Vagina (tissue), 2 donors: ENCODE measurements at regions not wholly inside any gene's neighbourhood (a gene's known extent, or its start where the extent isn't known, plus 50 kb on each side); places are given as distances from the start of the nearest gene placed in this dataset.

Experiments
- DNase-seq, 2 donors: peaks; one replicate each; pipeline ENCODE4 v3.0.0-alpha.2; 2017; ENCODE audit errors: extremely low spot score in 2 of 2
- H3K27ac ChIP-seq: fragments of 200-600 bp; sonication (generic); one replicate; pipeline ENCODE4 v1.5.1; 2019
- H3K27me3 ChIP-seq: fragments of 200-600 bp; sonication (generic); one replicate; pipeline ENCODE4 v1.5.1; 2019
- H3K36me3 ChIP-seq, 2 donors: fragments of 200-600 bp; sonication (generic); one replicate each; pipeline ENCODE4 v1.5.1; 2017 to 2019
- H3K4me1 ChIP-seq: fragments of 200-600 bp; sonication (generic); one replicate; pipeline ENCODE4 v1.5.1; 2019
- H3K4me3 ChIP-seq, 2 donors: fragments of 200-600 bp; sonication (generic); 1 replicate in 1 of 2; 2 replicates in 1 of 2; pipeline ENCODE4 v1.5.1; 2016 to 2019
- H3K9me3 ChIP-seq: fragments of 200-600 bp; sonication (generic); one replicate; pipeline ENCODE4 v1.5.1; 2019
- POLR2A ChIP-seq, 2 donors: fragments of 450-650 bp; IDR thresholded peaks; one replicate each; pipeline ENCODE4 v1.6.1; 2017; ENCODE audit warnings: antibody characterized with exemption in 2 of 2, mild to moderate bottlenecking in 2 of 2, moderate library complexity in 2 of 2
- POLR2AphosphoS5 ChIP-seq, 2 donors: sonication (generic); formaldehyde crosslinking; IDR thresholded peaks; one replicate each; pipeline ENCODE4 v1.9.0; 2017; ENCODE audit warnings: antibody characterized with exemption in 2 of 2, mild to moderate bottlenecking in 2 of 2, low read depth in 1 of 2; ENCODE audit not compliant: insufficient read depth in 1 of 2
- intact Hi-C: fragments of 100-400 bp; cut with DNase I; formaldehyde crosslinking; loops from one replicate; pipeline ENCODE4 v1.15.1; 2023
- TF ChIP-seq, protein P1 (sequence below), 3 experiments: fragments of 450-650 bp in 2 of 3; fragments of 200-600 bp in 1 of 3; sonication (generic) in 1 of 3; IDR thresholded peaks; one replicate each; pipeline ENCODE4 v1.5.1; 2017 to 2019; ENCODE audit warnings: antibody characterized with exemption in 3 of 3, mild to moderate bottlenecking in 2 of 3, moderate library complexity in 2 of 3

DNA sequence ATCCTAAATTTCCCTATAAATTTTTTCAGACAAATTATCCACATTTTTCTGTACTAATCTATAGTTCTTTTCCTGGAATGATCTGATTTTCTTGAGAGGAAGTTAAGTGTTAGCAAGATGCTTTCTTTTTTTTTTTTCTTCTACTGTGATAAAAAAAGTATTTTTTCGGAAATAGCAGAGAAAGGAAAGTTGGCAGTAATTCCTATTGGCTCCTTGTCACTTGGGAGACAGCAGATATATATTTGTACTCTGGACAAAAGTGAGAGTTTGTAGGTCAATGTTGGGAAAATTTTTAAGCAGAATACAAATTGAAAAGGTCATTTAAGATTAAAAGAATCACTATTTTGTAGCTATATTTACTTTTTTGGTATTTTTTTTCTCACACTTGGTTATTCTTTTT is 635.7 kb upstream of the NRXN1 start:
- intact Hi-C loops, result no loop called here
- no peak for DNase-seq
- TF ChIP-seq POLR2A (IDR thresholded peaks at IDR 0.05) (no peak), POLR2AphosphoS5 (IDR thresholded peaks at IDR 0.05; ENCODE audit: insufficient read depth in 1 of 2, low read depth in 1 of 2) (no peak)
- TF ChIP-seq, protein P1, sequence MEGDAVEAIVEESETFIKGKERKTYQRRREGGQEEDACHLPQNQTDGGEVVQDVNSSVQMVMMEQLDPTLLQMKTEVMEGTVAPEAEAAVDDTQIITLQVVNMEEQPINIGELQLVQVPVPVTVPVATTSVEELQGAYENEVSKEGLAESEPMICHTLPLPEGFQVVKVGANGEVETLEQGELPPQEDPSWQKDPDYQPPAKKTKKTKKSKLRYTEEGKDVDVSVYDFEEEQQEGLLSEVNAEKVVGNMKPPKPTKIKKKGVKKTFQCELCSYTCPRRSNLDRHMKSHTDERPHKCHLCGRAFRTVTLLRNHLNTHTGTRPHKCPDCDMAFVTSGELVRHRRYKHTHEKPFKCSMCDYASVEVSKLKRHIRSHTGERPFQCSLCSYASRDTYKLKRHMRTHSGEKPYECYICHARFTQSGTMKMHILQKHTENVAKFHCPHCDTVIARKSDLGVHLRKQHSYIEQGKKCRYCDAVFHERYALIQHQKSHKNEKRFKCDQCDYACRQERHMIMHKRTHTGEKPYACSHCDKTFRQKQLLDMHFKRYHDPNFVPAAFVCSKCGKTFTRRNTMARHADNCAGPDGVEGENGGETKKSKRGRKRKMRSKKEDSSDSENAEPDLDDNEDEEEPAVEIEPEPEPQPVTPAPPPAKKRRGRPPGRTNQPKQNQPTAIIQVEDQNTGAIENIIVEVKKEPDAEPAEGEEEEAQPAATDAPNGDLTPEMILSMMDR (IDR thresholded peaks at IDR 0.05), result no peak
- H3K27ac ChIP-seq, result no peak overlapping the region
- H3K36me3 ChIP-seq, result no peaks in the 10 kb centered on the region
- no peak overlapping the region for H3K4me3 ChIP-seq
- no peaks in the 10 kb centered on the region for H3K27me3 ChIP-seq
- no peaks in the 10 kb centered on the region for H3K9me3 ChIP-seq
- no peaks in the 10 kb centered on the region for H3K4me1 ChIP-seq

DNA sequence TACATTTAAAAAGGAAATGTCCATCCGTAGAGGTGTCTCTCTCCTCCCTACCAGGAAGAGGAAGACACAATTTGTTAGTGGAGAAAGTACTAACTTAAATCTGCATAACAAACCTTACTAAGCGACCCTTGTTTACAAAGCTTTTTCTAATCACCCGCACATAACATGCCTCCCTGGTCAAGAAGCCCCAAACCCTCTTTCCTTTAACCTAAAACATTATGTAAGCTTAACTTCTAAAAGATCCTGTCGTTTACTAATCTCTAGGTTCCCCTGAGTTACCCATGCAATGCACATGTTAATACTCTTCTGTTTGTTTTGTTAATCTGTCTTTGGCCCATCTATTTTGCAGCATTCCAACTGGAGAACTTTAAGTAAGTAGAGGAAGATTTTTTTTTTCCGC is 630.3 kb upstream of the NRXN1 start:
- no peak overlapping the region for H3K4me3 ChIP-seq
- H3K27me3 ChIP-seq, result no peaks in the 10 kb centered on the region
- no peak for TF ChIP-seq POLR2A (IDR thresholded peaks at IDR 0.05)
- TF ChIP-seq, protein P1 (IDR thresholded peaks at IDR 0.05), result no peak
- no peak for TF ChIP-seq POLR2AphosphoS5 (IDR thresholded peaks at IDR 0.05; ENCODE audit: insufficient read depth in 1 of 2, low read depth in 1 of 2)
- no peaks in the 10 kb centered on the region for H3K9me3 ChIP-seq
- no peak overlapping the region for H3K27ac ChIP-seq
- no peaks in the 10 kb centered on the region for H3K4me1 ChIP-seq
- DNase-seq, result no peak
- intact Hi-C loops, result no loop called here
- H3K36me3 ChIP-seq, result no peaks in the 10 kb centered on the region

- Histone ChIP-seq H3K27ac (no peak overlapping the region), H3K9me3 (no peaks in the 10 kb centered on the region), H3K36me3 (no peaks in the 10 kb centered on the region), H3K4me3 (no peak overlapping the region), H3K4me1 (no peaks in the 10 kb centered on the region), H3K27me3 (no peaks in the 10 kb centered on the region)
- intact Hi-C loops, result no loop called here
- DNase-seq, result no peak
- TF ChIP-seq POLR2A (IDR thresholded peaks at IDR 0.05), result no peak
- no peak for TF ChIP-seq POLR2AphosphoS5 (IDR thresholded peaks at IDR 0.05; ENCODE audit: insufficient read depth in 1 of 2, low read depth in 1 of 2)
- TF ChIP-seq, protein P1 (IDR thresholded peaks at IDR 0.05), result no peak
These were observed 625.9 kb upstream of the NRXN1 start for GRCh38 chr2:51657849-51658248.

DNA sequence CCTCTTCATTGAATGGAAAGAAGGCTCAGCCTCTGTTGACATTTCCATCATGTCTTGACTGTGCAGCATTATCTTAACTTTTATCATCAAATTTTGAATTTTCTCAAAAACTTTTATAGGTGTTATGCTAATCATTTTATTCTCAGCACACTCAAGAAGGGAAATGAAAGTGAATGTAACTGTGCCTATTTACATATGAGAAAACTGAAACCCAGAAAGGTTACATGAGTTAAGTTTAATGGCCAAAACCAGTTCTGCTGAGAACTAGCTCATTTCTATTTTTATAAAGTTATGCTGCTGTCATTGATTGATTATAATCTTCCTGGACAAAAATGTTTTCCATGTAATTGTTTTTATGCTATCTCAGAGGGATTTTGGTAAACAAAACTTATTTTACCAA is 618.8 kb upstream of the NRXN1 start:
- Histone ChIP-seq H3K9me3 (no peaks in the 10 kb centered on the region), H3K36me3 (no peaks in the 10 kb centered on the region), H3K4me1 (no peaks in the 10 kb centered on the region), H3K27ac (no peak overlapping the region), H3K4me3 (no peak overlapping the region), H3K27me3 (no peaks in the 10 kb centered on the region)
- TF ChIP-seq POLR2AphosphoS5 (IDR thresholded peaks at IDR 0.05; ENCODE audit: insufficient read depth in 1 of 2, low read depth in 1 of 2), result no peak
- TF ChIP-seq POLR2A (IDR thresholded peaks at IDR 0.05), result no peak
- TF ChIP-seq, protein P1 (IDR thresholded peaks at IDR 0.05), result no peak
- DNase-seq, result no peak
- intact Hi-C loops, result no loop called here

- Histone ChIP-seq H3K9me3 (no peaks in the 10 kb centered on the region), H3K4me3 (no peak overlapping the region), H3K4me1 (no peaks in the 10 kb centered on the region), H3K27me3 (no peaks in the 10 kb centered on the region), H3K27ac (no peak overlapping the region), H3K36me3 (no peaks in the 10 kb centered on the region)
- intact Hi-C loops, result no loop called here
- DNase-seq, result no peak
- TF ChIP-seq, protein P1 (IDR thresholded peaks at IDR 0.05), result no peak
- TF ChIP-seq POLR2AphosphoS5 (IDR thresholded peaks at IDR 0.05; ENCODE audit: insufficient read depth in 1 of 2, low read depth in 1 of 2), result no peak
- no peak for TF ChIP-seq POLR2A (IDR thresholded peaks at IDR 0.05)
These were observed 617.4 kb upstream of the NRXN1 start for GRCh38 chr2:51649366-51649765.
